GM21576 (cell line): ENCODE measurements at regions not wholly inside any gene's neighbourhood (a gene's known extent, or its start where the extent isn't known, plus 50 kb on each side); places are given as distances from the start of the nearest gene placed in this dataset.

Experiments
- ATAC-seq: cut with Tn5 transposase; IDR thresholded peaks from one replicate; pipeline ENCODE4 v1.9.1; 2021; ENCODE audit warnings: mild to moderate bottlenecking, moderate library complexity; ENCODE audit not compliant: unreplicated experiment

DNA sequence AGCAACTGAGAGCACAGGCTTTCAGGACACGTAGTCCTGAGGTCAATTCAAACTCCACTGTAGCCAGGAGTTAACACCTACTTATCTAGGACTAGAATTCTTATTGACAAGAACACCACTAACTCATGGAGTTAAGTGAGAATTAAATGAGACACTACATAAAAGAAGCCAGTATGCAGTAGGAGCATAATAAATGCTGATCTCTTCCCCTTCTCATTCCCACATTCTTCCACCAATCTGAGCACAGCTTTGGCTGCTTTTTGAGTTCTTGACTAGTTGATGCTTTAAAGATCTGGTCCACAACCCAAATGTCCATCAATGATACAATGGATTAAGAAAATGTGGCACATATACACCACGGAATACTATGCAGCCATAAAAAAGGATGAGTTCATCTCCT lies 55.2 kb downstream of the TTC32 start:
- no peak for ATAC-seq

DNA sequence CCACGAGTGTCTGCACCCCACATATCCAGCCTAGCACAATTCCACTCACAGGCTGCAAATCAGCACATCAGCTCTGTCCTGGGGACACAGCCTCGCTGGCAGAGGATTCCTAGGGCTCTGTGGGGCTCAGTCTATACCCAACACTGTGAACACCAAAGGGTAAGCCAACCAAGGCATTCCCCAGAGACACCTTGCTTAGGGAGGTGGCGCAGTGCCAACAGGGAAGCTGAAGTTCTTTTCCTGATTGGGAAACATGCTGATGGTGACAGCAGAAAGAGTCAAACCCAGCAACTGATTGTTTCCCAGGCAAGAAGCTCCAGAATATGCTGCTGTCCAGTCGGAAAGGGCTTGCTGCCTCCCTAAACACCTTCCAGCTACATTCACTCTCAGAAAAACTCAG lies 55.8 kb downstream of the TTC32 start:
- no peak for ATAC-seq

DNA sequence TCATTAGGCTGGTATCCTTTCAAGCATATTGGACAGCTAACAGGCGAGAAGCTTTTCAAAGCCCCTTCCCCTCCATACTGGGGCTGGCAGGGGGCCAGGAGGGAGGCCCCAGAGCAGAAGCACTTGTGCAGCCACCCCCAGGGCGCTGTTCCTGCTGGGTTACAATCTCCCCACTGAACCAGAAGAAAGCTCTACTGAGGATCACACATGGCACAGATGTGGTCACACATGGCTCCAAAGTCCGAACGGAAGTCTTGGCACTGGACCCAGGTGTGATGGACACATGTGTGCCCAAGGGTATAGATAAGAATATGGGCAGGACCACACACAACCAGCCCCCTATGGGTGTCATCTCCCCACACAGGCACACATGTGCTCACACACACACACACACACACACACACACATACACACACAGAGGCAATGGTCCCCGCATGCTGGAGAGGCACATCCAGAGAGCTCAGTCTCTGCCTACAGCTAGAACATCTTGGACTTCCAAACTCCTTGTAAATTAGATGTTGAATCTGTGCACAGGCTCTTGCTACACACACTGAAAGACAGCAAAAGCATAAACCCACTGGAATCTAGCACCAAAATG lies 56.4 kb downstream of the TTC32 start:
- ATAC-seq = no peak

DNA sequence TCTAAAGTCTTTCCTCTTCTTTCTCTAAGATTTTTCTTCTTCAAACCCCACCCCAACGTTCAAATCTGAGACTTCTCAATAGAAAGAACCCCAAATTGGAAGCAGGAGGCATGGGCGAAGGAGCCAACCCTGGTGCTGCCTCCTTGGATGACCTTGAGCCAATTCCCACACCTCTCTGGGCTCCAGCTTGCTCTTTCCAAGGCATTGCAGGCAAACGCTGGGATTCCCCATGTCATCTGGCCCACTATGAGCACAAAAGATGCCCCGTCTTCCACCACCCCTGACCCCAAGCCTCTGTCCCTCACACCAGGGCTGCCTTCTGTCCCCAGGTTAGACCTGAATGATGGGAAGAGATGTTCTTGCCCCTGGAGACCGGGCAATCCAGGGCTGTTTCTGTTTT lies 57.0 kb downstream of the TTC32 start:
- no peak for ATAC-seq

DNA sequence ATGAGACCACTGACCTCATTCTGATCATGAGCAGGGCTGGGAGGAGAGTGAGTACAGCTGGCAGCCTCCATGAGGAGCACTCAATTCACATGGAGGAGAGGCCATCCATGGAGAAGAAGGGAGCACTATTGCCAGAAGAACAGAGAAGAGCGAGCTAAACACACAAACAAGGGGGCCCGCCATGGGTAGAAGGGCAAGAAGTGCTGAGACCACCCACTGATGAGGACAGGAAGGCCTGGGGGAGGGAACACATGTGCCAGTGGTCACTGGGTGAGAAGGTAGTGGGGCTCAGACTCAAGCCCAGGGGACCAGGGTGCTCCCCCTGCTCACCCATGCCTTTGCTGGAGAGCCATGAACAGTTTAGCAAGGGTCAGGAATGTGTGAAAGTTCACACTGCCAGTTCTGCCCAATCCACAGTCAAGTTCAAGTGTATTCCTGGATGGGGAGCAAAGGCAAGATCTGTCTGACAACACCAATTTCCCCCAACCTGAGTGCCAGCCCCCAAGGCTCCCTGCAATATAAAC lies 57.7 kb downstream of the TTC32 start:
- ATAC-seq = no peak

DNA sequence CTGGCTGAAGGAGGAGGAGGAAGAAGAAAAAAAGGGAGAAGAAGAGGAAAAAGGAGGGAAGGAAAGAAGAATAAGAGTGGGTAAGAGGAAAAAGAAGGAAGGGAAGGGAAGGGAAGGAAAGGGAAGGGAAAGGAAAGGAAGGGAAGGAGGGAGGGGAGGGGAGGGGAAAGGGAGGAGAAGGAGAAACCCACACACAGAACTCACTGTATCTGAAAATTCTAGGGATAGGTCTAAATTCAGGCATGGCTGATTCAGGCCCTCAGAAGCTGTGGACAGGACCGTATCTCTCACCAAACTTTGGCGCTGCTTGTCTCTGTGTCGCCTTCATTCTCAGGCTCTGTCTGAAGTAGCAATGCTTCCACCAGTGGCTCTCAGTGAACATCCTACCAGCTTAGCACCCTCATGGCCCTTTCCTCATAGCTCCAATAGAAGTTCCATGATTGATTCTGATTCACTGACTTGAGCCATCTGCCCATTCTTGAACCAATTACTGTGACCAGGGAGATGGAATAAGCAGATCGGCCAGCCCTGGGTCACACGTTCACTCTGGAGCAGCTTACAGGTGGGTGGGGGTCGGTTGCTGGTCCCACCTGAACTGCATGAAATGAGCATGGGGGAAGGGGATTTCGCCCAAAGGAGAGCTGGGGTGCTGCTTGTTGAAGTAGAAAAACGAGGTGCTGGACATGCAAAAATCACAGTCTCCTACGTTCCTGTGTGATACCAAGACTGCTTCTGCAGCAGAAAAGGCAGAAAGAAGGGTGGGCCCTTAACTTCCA lies 59.7 kb downstream of the TTC32 start:
- ATAC-seq = no peak

DNA sequence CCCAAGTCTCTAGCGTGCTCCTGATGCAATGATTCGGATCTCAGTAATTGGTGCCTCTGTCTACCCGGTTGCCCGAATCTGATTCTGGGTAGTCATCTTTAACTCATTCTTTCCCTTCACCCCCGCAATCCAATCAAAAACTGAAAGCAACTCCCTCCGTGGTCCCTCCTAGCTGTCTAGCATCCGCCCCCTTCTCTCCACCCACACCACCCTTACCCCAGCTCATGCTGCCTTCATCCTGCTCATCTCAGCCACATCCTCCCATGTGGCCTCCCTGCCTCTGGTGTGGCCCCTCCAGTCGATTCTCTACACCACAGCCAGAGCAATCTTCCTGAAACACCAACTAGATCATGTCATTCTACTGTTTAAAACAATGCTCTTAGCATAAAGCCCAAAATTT lies 62.3 kb downstream of the TTC32 start:
- no peak for ATAC-seq

DNA sequence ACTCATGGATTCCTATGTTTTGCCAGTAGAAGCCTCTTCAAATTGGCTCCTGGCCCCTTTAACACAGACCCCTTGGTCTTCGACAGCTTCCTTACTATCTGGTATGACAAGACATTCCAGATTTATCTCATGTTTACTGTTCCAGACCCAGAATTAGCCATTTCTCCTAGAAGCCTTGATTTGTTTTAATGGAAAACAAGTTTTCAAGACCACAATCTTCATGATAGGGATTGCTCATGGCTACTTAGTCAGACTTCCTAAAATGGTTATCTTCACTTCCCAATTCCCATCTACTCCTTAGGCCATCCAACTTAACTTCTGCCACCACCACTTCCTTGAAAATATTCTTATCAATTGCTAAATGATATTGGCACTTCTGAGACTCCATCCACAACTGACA lies 63.2 kb downstream of the TTC32 start:
- ATAC-seq = no peak

DNA sequence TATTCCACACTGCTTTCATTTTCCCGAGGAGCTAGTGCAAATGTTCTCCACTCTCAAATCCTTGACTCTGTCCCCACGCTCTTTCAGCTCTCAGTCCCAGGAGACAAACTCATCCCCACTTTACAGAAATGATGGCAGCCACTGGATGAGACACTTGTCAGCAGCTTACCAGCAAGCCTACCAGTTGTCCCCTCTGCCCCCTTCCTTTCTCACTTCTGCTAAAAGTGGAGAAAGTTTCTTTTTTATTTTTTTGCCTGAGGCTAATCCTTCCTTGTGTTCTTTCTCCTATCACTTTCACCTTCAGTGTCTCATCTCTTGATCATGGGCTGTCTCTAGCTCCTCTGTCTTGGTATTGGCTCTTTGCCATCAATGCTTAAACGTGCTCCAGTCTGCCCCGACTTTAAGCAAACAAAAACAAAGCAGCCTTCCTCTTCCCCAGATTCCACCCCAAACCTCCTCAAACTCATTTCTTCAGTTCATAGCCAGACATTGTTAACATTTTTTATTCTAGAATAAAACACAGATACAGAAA lies 64.5 kb downstream of the TTC32 start:
- no peak for ATAC-seq

DNA sequence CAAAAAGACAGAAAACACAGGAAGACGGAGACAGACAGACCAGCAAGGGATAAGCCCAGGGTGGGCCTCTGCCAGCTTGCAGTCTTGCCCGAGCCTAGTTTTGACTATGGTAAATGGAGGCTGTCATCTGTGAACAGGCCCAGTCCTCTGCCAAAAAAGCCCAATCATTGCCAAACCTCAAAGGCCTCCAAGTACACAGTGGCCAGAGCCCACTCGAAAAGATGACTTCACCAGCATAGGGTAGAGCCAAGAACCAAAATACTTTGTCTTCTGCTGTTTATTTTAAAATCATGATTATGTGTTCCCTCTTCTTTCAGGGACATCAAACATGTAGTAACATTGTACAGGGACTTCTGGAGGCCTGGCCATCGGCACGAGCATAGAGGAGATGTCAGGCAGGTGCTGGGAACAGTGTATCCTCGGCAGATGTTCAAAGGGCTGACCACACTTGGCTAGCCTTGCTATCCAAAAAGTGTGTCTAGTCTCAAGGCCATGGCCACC lies 66.0 kb downstream of the TTC32 start:
- ATAC-seq = no peak

DNA sequence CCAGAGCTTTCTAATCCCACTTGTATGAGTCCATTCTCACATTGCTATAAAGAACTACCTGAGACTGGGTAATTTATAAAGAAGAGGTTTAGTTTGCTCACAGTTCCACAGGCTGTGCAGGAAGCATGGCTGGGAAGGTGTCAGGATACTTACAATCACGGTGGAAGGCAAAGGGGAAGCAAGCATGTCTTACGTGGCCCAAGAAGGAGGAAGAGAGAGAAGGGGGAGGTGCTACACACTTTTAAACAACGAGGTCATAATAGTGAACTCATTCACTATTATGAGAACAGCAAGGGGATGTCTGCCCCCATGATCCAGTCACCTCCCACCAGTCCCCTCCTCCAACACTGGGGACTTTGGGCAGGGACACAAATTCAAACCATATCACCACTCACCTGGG lies 67.8 kb downstream of the TTC32 start:
- ATAC-seq = no peak

DNA sequence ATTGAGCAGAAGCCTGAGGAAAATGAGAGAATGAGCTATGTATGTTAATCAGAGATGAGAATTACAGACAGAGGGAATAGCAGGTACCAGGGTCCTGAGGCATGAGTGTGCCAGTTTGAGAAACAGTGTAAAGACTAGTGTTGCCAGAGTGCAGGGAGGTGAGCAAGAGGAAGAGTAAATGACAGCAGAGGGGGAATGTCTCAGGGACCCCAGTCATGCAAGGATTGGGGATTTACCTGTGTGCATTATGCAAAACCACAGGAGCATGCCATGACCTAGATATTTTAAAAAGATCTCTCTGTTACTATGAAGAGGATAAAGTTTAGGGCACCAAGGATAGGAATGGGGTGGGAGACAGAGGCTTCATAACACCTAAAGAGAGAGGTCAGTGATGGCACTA lies 72.1 kb downstream of the TTC32 start:
- no peak for ATAC-seq

DNA sequence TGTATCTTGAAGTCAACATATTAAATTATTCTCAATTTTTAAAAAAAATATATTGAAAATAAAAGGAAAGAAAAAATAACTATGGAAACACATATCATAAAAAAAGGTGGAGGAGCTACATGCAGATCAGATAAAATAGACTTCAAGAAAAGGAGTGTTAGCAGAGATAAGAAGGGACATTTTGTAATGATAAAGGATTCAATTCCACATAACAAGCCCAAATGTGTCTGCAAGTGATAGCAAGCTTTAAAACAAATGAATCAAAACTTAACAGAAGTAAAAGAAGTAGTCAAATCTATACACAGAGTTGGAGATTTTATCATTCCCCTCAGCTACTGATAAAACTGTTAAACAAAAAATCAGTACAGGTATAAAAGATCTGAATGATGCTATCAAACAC lies 74.9 kb downstream of the TTC32 start:
- ATAC-seq = no peak

DNA sequence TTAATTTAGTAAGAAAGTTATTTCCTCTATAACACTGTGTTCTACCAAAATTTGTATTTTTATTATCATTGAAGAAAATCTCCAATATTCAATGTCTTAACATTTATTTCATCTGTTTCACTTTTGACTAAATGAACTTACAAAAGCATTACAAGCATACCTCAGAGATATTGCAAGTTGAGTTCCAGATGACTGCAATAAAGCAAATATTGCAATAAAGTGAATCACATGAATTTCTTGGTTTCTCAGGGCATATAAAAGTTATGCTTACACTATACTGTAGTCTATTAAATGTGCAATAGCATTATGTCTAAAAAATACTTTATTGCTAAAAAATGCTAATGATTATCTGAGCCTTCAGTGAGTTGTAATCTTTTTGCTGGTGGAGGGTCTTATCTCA lies 78.3 kb downstream of the TTC32 start:
- no peak for ATAC-seq

DNA sequence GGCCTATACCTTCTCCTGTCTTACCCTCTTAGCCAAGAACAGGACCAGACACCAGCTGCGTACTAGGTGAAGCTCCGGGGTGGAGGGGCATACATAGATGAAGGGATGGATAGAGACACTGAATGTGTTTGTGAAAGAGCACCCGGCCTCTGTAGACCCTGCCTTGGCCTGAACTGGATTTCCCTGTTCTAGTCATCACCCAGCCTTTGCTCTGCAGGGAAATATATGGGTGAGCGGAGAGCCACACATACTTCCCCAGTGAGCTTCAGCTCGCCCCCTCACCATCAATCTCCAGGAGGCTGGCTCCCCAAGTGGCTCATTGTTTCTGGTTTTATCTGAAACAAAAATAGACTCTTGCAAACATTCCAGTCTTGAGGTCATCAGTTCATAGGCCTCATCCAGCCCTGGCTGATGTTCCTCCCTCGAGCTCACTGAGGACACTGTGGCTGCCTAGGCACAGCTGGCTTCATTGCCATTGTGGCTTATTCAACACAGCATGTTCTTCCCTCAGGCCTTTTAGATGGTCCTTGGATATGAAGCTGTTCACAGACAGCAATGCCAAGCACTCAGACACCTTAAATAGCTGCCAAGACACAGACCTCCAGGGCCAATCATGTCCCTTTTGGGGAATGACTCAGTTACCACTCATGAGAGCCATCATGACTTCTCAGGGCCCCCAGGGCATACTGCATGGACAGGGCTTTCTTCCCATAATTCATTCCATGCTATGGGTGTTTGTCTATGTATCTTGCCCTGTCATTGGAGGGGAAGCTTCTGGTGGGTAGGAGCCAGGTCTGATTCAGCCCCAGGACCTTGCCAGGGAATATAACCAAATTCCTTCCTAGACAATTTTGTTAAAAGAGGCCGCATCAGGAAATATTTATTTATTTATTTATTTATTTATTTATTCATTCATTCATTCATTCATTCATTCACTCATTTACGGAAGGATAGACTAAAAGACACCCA lies 82.4 kb downstream of the TTC32 start:
- no peak for ATAC-seq

DNA sequence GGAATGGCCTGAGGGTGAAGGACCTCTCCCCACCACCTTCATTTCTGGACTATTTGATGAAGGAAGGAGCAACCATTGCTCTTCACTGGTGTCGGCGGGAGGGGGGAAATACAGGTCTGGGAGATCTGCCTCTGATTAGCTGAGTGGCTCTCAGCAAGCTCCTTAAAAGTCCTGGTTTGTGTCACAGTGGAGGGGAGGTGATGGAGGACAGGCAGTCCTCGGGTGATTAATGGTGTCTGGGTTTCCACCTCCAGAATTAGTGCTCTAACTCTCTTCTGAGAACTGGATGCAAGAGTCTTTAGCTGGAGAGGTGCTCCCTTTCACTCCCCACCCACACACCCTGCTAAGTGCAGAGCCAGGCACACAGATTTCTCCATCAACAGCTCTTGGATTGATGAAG lies 83.2 kb downstream of the TTC32 start:
- ATAC-seq = no peak

DNA sequence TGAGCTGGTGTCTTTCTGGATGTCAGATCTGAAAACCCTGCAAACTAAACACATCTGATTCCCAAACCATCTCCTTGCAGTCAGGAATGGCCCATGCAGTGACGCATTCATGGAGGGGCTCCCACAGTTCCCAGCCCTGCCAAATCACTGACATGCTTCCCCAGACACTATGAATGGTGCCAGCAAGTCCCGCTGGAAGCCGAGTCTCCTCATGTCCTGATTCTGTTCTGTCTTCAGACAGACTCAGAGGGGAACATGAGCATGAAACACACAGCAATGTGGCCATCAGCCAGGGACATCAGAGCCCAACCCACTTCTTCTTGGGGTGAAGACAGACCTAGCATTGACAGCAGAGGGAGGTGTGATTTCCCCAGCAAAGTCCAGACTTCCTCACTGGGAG lies 83.7 kb downstream of the TTC32 start:
- ATAC-seq = no peak

DNA sequence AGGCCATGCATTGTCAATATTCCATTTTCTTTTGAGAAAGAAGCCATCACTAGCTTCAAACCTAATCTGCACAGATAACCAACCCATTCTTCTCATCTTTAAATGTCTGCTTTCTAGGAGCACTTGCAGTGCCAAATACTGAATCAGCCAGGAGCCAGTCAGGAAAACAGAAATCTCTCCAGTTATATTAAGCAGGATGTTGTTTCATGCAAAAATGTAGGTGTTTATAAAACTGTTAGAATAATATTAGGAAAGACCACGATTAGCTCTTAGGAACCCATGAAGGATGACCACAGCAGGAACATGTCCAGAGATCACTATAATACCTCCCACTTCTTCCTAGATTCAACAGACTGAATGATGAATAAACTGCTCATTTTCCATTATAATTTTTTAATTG lies 86.0 kb downstream of the TTC32 start:
- no peak for ATAC-seq

DNA sequence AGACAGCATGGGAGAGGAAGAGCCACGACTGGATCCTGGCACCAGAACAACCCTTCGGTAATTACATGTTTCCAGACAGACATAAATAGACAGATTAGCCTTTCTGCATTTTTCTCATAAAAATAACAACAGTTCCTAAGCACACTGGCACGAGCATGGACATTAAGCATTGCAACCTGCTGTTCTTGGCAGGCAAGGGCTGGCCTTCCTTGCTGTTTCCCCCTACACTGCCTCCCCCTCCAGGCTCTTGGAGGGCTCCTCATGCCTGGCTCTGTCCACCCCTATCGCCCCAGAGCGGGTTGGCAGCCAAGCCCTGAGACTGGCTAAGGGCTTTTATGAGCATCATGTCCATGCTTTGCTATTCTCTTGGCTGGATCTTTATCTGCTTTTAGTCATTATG lies 89.6 kb downstream of the TTC32 start:
- ATAC-seq = no peak

DNA sequence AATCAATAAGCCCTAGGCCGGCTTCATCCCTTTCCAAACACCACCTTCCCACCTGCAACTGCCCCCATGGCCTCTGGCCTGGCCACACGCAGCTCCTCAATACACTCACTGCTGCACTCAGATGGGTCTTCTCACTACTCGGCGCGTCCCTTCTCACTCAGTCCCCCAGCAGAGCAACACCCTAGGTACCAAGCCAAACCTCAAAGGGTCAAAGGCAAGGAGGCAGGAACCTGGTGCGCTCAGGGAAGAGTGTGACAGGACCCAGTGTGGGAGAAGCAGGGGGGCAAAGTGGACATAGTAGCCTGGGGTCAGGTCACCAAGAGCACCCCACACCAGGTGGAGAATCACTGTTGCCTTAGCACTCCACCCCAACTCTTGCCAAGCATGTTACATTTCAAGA lies 90.6 kb downstream of the TTC32 start:
- no peak for ATAC-seq

DNA sequence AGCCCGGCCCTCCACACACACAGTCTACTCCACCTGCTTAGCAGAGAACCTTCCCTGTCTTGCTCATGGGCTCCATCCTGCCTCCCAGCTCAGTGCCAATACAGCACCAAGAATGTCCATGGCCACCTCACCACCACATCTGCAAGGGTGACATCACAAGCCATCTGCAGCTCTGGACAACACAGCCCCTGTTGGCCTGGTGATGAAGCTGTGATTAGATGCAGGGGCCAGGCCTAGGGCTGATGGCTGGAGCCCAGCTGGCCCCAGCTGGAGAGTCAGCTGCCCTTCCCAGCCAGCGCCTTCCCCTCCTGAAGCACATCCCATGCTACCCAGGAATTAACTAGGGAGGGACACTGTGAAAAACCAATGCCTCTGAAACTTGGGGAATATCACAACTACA lies 91.1 kb downstream of the TTC32 start:
- ATAC-seq = no peak
